ENCODE measurements at regions not wholly inside any gene's neighbourhood (a gene's known extent, or its start where the extent isn't known, plus 50 kb on each side); places are given as distances from the start of the nearest gene placed in this dataset.

GRCh38 chr18:61173554-61173953 is 159.7 kb upstream of the CDH20 start:
- H3K9me3 Mint-ChIP-seq (ENCODE audit: low read depth): peaks cover 18% of the 10 kb centered on the region
- H3K27ac Mint-ChIP-seq: no peak overlapping the region
- H3K4me3 Mint-ChIP-seq (ENCODE audit: low read depth): no peak overlapping the region
- DNase-seq (ENCODE audit: low spot score, unreplicated experiment): no peak
- H3K4me1 Mint-ChIP-seq (ENCODE audit: low read depth): no peaks in the 10 kb centered on the region
- no peaks in the 10 kb centered on the region for H3K36me3 Mint-ChIP-seq (ENCODE audit: insufficient read depth)
- no peaks in the 10 kb centered on the region for H3K27me3 Mint-ChIP-seq
- no peak for TF ChIP-seq CTCF (IDR thresholded peaks at IDR 0.05; ENCODE audit: unreplicated experiment)

GRCh38 chr18:61183798-61184197 is 149.4 kb upstream of the CDH20 start:
- no peak for DNase-seq (ENCODE audit: low spot score, unreplicated experiment)
- Mint-ChIP-seq H3K4me1 (ENCODE audit: low read depth) (no peaks in the 10 kb centered on the region), H3K27ac (no peak overlapping the region), H3K36me3 (ENCODE audit: insufficient read depth) (no peaks in the 10 kb centered on the region), H3K9me3 (ENCODE audit: low read depth) (no peaks in the 10 kb centered on the region), H3K27me3 (no peaks in the 10 kb centered on the region), H3K4me3 (ENCODE audit: low read depth) (no peak overlapping the region)
- no peak for TF ChIP-seq CTCF (IDR thresholded peaks at IDR 0.05; ENCODE audit: unreplicated experiment)

GRCh38 chr18:61187971-61188370 is 145.3 kb upstream of the CDH20 start:
- Mint-ChIP-seq H3K27me3 (no peaks in the 10 kb centered on the region), H3K4me1 (ENCODE audit: low read depth) (no peaks in the 10 kb centered on the region), H3K27ac (no peak overlapping the region), H3K4me3 (ENCODE audit: low read depth) (no peak overlapping the region), H3K9me3 (ENCODE audit: low read depth) (no peaks in the 10 kb centered on the region), H3K36me3 (ENCODE audit: insufficient read depth) (no peaks in the 10 kb centered on the region)
- no peak for DNase-seq (ENCODE audit: low spot score, unreplicated experiment)
- no peak for TF ChIP-seq CTCF (IDR thresholded peaks at IDR 0.05; ENCODE audit: unreplicated experiment)

- Mint-ChIP-seq H3K4me3 (ENCODE audit: low read depth) (no peak overlapping the region), H3K4me1 (ENCODE audit: low read depth) (no peaks in the 10 kb centered on the region)
- no peak for TF ChIP-seq CTCF (IDR thresholded peaks at IDR 0.05; ENCODE audit: unreplicated experiment)
These were observed 143.9 kb upstream of the CDH20 start for GRCh38 chr18:61189376-61189775.

GRCh38 chr18:61194726-61195125 is 138.5 kb upstream of the CDH20 start:
- H3K4me3 Mint-ChIP-seq (ENCODE audit: low read depth): no peak overlapping the region
- no peak for DNase-seq (ENCODE audit: low spot score, unreplicated experiment)
- H3K4me1 Mint-ChIP-seq (ENCODE audit: low read depth): no peaks in the 10 kb centered on the region
- no peak for TF ChIP-seq CTCF (IDR thresholded peaks at IDR 0.05; ENCODE audit: unreplicated experiment)
- H3K36me3 Mint-ChIP-seq (ENCODE audit: insufficient read depth): no peaks in the 10 kb centered on the region
- no peak overlapping the region for H3K27ac Mint-ChIP-seq
- no peaks in the 10 kb centered on the region for H3K9me3 Mint-ChIP-seq (ENCODE audit: low read depth)
- no peaks in the 10 kb centered on the region for H3K27me3 Mint-ChIP-seq

More at GRCh38 chr18:61189376-61189775, 143.9 kb upstream of the CDH20 start:
- H3K27me3 Mint-ChIP-seq: no peaks in the 10 kb centered on the region
- no peaks in the 10 kb centered on the region for H3K9me3 Mint-ChIP-seq (ENCODE audit: low read depth)
- no peak for DNase-seq (ENCODE audit: low spot score, unreplicated experiment)
- H3K27ac Mint-ChIP-seq: no peak overlapping the region
- H3K36me3 Mint-ChIP-seq (ENCODE audit: insufficient read depth): no peaks in the 10 kb centered on the region
